GM12878 (cell line): ENCODE measurements at regions not wholly inside any gene's neighbourhood (a gene's known extent, or its start where the extent isn't known, plus 50 kb on each side); places are given as distances from the start of the nearest gene placed in this dataset.

ENCODE experiments used
- ATAC-seq: fragments of 200-7000 bp; cut with Tn5 transposase; 3 replicates; pipeline ENCODE4 v1.9.1; 2020; ENCODE audit warnings: mild to moderate bottlenecking, moderate library complexity
- BruUV-seq: library from RNA; stranded (reverse); fragments of 400-500 nt; replicated peaks from 2 replicates; lab custom pipeline; 2021; lab: Mats Ljungman, UMichigan
- CTCF ChIA-PET: fragments of 300-600 bp; sonication (Branson Sonifier 250); formaldehyde crosslinking; extraction: SDS; loops from one replicate; lab custom pipeline; 2021; ENCODE audit warnings: inconsistent platforms; lab: Yijun Ruan, JAX
- POLR2A ChIA-PET: fragments of 350-600 bp; formaldehyde crosslinking; extraction: SDS; loops from one replicate; lab custom pipeline; 2021; ENCODE audit warnings: inconsistent platforms; lab: Charles Lee
- RAD21 ChIA-PET: fragments of 300-600 bp; sonication (Branson Sonifier 250); formaldehyde crosslinking; loops from one replicate; lab custom pipeline; 2023; ENCODE audit warnings: antibody characterized with exemption; ENCODE audit not compliant: unreplicated experiment; lab: Charles Lee
- SMC1A ChIA-PET: fragments of 300-600 bp; sonication (Branson Sonifier 250); formaldehyde crosslinking; loops from one replicate; lab custom pipeline; 2023; ENCODE audit not compliant: unreplicated experiment, uncharacterized antibody; lab: Charles Lee
- DNase-seq: peaks from one replicate; pipeline ENCODE4 v3.0.0-alpha.2; 2011; ENCODE audit warnings: low read depth, low spot score
- FAIRE-seq: peaks from 3 replicates; lab custom pipeline; 2011; peaks lifted over from hg19 to GRCh38; lab: Jason Lieb, UNC
- H2AFZ ChIP-seq: 2 replicates; pipeline ENCODE4 v1.6.0; 2011; ENCODE audit warnings: low read depth, low read length, control low read depth; ENCODE audit not compliant: control insufficient read depth
- H3K27ac ChIP-seq: 2 replicates; pipeline ENCODE4 v1.5.1; 2011; ENCODE audit warnings: control low read depth; ENCODE audit not compliant: control insufficient read depth, insufficient read depth
- H3K27me3 ChIP-seq, 2 experiments: replicated peaks in 1 of 2; 2 replicates each; pipeline versions ENCODE4 v1.6.0 to v1.6.1; 2011; ENCODE audit warnings: low read length in 1 of 2; ENCODE audit not compliant: control insufficient read depth in 2 of 2, insufficient read depth in 2 of 2
- H3K36me3 ChIP-seq, 2 experiments: 2 replicates each; pipeline ENCODE4 v1.5.1; 2011; ENCODE audit warnings: low read length in 1 of 2; ENCODE audit not compliant: control insufficient read depth in 2 of 2, insufficient read depth in 2 of 2
- H3K4me1 ChIP-seq: 2 replicates; pipeline ENCODE4 v1.6.1; 2011; ENCODE audit warnings: mild to moderate bottlenecking, low read length, moderate library complexity, mixed read lengths; ENCODE audit not compliant: control insufficient read depth, insufficient read depth
- H3K4me2 ChIP-seq: 2 replicates; pipeline ENCODE4 v1.6.0; 2011; ENCODE audit warnings: control low read depth; ENCODE audit not compliant: control insufficient read depth, insufficient read depth
- H3K4me3 ChIP-seq: fragments of 200-600 bp; sonication (generic); 2 replicates; pipeline ENCODE4 v1.5.1; 2016
- H3K79me2 ChIP-seq: 2 replicates; pipeline ENCODE4 v1.6.0; 2011; ENCODE audit warnings: low read length; ENCODE audit not compliant: control insufficient read depth, insufficient read depth
- H3K9ac ChIP-seq: 2 replicates; pipeline ENCODE4 v1.8.0; 2011; ENCODE audit warnings: low read length, control low read depth, mixed read lengths; ENCODE audit not compliant: control insufficient read depth, insufficient read depth
- H3K9me3 ChIP-seq: replicated peaks from 3 replicates; pipeline ENCODE4 v1.5.1; 2011; ENCODE audit warnings: mild to moderate bottlenecking, low read length; ENCODE audit not compliant: control insufficient read depth, insufficient read depth
- H4K20me1 ChIP-seq: 2 replicates; pipeline ENCODE4 v1.6.0; 2011; ENCODE audit not compliant: control insufficient read depth, insufficient read depth
- EGR1 ChIP-seq, 2 experiments: IDR thresholded peaks; 1 replicate in 1 of 2; 2 replicates in 1 of 2; pipeline ENCODE4 v1.6.1; 2011 to 2012; ENCODE audit warnings: low read depth in 2 of 2, low read length in 2 of 2, borderline replicate concordance in 1 of 2, mild to moderate bottlenecking in 1 of 2, moderate library complexity in 1 of 2
- ETV6 ChIP-seq, 2 experiments: fragments of 450-650 bp in 1 of 2; IDR thresholded peaks in 1 of 2; conservative IDR thresholded peaks in 1 of 2; 2 replicates each; pipeline ENCODE4 v1.6.1; 2014; ENCODE audit warnings: antibody characterized with exemption in 1 of 2, borderline replicate concordance in 1 of 2, low read depth in 1 of 2, mild to moderate bottlenecking in 1 of 2, moderate library complexity in 1 of 2
- HDAC2 ChIP-seq: fragments of 200-600 bp; sonication (generic); IDR thresholded peaks from 2 replicates; pipeline ENCODE4 v1.6.1; 2017
- POLR2A ChIP-seq: IDR thresholded peaks from 2 replicates; pipeline ENCODE4 v1.6.1; 2011; ENCODE audit warnings: low read depth, mild to moderate bottlenecking, low read length
- RB1 ChIP-seq: fragments of 450-650 bp; formaldehyde crosslinking; IDR thresholded peaks from 2 replicates; pipeline ENCODE4 v1.6.1; 2017; ENCODE audit warnings: mild to moderate bottlenecking, borderline replicate concordance
- SMC3 ChIP-seq: IDR thresholded peaks from 2 replicates; pipeline ENCODE4 v1.6.1; 2011; ENCODE audit warnings: low read length, improper control_type of control experiment, borderline replicate concordance
- YBX1 ChIP-seq: fragments of 450-650 bp; IDR thresholded peaks from 2 replicates; pipeline ENCODE4 v1.6.1; 2016; ENCODE audit warnings: antibody characterized with exemption
- WGBS: methylation state at CpG from one replicate; pipeline ENCODE4 v1.1.6; 2016; ENCODE audit warnings: low lambda C conversion rate; ENCODE audit not compliant: insufficient replicate concordance, insufficient coverage; ENCODE audit errors: missing lambda C conversion rate; 5-methylcytosine and 5-hydroxymethylcytosine counted together
- in situ Hi-C: fragments of 300-500 bp; cut with MboI; formaldehyde crosslinking; loops from 9 replicates; pipeline ENCODE4 v1.14.3; 2018; ENCODE audit warnings: mixed read lengths
- intact Hi-C: fragments of 100-400 bp; cut with micrococcal nuclease; formaldehyde crosslinking; loops from one replicate; pipeline ENCODE4 v1.14.2; 2022; ENCODE audit not compliant: unreplicated experiment
- TF ChIP-seq, protein P1 (sequence below): fragments of 450-650 bp; IDR thresholded peaks from 2 replicates; pipeline ENCODE4 v1.6.1; 2016; ENCODE audit warnings: mild to moderate bottlenecking, moderate library complexity, borderline replicate concordance
- TF ChIP-seq, protein P2 (sequence below): fragments of 450-650 bp; IDR thresholded peaks from 2 replicates; pipeline ENCODE4 v1.6.1; 2017; ENCODE audit warnings: antibody characterized with exemption, mild to moderate bottlenecking, moderate library complexity
- TF ChIP-seq, protein P3 (sequence below): fragments of 450-650 bp; IDR thresholded peaks from 2 replicates; pipeline ENCODE4 v1.6.1; 2017; ENCODE audit warnings: mild to moderate bottlenecking, low read depth, inconsistent platforms; ENCODE audit not compliant: poor library complexity, severe bottlenecking
- TF ChIP-seq, protein P4 (sequence below), 3 experiments: IDR thresholded peaks in 2 of 3; conservative IDR thresholded peaks in 1 of 3; 2 replicates each; pipeline ENCODE4 v1.5.1; 2011; ENCODE audit warnings: low read depth in 3 of 3, low read length in 3 of 3, mild to moderate bottlenecking in 3 of 3, control low read depth in 2 of 3, moderate library complexity in 2 of 3, inconsistent platforms in 1 of 3, mixed read lengths in 1 of 3; ENCODE audit not compliant: control insufficient read depth in 2 of 3, insufficient read depth in 1 of 3; ENCODE audit errors: extremely low read depth in 1 of 3

DNA sequence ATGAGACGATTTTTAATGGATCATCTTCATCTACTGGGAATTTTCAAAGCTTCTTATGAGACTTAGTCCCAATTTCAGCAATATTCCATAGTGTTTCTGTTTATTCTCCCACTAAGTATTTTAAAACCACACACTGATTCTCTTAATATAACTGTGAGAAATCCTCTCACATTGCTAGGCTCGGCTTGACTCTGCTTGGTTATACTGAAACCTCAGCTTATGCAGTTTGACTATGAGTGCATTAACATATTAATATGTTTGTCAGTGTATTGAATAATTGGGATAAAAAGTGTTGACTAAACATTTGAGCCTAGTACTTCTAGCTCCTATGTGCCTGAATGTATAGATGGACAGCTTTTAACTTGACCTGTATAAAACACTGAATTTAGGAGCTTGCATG is 298.5 kb upstream of the IZUMO3 start (continued):
- TF ChIP-seq, protein P1, sequence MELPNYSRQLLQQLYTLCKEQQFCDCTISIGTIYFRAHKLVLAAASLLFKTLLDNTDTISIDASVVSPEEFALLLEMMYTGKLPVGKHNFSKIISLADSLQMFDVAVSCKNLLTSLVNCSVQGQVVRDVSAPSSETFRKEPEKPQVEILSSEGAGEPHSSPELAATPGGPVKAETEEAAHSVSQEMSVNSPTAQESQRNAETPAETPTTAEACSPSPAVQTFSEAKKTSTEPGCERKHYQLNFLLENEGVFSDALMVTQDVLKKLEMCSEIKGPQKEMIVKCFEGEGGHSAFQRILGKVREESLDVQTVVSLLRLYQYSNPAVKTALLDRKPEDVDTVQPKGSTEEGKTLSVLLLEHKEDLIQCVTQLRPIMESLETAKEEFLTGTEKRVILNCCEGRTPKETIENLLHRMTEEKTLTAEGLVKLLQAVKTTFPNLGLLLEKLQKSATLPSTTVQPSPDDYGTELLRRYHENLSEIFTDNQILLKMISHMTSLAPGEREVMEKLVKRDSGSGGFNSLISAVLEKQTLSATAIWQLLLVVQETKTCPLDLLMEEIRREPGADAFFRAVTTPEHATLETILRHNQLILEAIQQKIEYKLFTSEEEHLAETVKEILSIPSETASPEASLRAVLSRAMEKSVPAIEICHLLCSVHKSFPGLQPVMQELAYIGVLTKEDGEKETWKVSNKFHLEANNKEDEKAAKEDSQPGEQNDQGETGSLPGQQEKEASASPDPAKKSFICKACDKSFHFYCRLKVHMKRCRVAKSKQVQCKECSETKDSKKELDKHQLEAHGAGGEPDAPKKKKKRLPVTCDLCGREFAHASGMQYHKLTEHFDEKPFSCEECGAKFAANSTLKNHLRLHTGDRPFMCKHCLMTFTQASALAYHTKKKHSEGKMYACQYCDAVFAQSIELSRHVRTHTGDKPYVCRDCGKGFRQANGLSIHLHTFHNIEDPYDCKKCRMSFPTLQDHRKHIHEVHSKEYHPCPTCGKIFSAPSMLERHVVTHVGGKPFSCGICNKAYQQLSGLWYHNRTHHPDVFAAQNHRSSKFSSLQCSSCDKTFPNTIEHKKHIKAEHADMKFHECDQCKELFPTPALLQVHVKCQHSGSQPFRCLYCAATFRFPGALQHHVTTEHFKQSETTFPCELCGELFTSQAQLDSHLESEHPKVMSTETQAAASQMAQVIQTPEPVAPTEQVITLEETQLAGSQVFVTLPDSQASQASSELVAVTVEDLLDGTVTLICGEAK: no peak
- TF ChIP-seq POLR2A (no peak), HDAC2 (no peak)

DNA sequence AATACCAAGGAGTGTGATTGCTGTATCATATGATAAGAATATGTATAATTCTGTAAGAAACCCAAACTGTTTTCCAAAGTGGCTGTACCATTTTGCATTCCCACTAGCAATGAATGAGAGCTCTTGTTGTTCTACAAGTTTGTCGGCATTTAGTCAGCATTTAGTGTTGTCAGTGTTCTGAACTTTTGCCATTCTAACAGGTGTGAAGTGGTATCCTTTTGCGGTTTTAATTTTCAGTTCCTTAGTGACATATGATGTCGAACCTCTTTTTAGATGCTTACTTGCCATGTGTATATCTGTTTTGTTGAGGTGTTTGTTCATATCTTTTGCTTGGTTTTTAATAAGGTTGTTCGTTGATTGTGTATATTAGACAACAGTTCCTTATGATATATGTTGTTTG is 296.3 kb upstream of the IZUMO3 start:
- no peak overlapping the region for H3K4me3 ChIP-seq
- RAD21 ChIA-PET: no interaction called here
- TF ChIP-seq, protein P2, sequence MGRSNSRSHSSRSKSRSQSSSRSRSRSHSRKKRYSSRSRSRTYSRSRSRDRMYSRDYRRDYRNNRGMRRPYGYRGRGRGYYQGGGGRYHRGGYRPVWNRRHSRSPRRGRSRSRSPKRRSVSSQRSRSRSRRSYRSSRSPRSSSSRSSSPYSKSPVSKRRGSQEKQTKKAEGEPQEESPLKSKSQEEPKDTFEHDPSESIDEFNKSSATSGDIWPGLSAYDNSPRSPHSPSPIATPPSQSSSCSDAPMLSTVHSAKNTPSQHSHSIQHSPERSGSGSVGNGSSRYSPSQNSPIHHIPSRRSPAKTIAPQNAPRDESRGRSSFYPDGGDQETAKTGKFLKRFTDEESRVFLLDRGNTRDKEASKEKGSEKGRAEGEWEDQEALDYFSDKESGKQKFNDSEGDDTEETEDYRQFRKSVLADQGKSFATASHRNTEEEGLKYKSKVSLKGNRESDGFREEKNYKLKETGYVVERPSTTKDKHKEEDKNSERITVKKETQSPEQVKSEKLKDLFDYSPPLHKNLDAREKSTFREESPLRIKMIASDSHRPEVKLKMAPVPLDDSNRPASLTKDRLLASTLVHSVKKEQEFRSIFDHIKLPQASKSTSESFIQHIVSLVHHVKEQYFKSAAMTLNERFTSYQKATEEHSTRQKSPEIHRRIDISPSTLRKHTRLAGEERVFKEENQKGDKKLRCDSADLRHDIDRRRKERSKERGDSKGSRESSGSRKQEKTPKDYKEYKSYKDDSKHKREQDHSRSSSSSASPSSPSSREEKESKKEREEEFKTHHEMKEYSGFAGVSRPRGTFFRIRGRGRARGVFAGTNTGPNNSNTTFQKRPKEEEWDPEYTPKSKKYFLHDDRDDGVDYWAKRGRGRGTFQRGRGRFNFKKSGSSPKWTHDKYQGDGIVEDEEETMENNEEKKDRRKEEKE: no peak
- TF ChIP-seq RB1 (no peak), YBX1 (no peak), EGR1 (IDR thresholded peaks at IDR 0.05; ENCODE audit: borderline replicate concordance in 1 of 2, low read depth in 2 of 2, low read length in 2 of 2) (no peak), ETV6 (conservative IDR thresholded peaks at IDR 0.05 in 1 of 2, IDR thresholded peaks at IDR 0.05 in 1 of 2; ENCODE audit: borderline replicate concordance in 1 of 2, low read depth in 1 of 2) (no peak), SMC3 (no peak)
- TF ChIP-seq, protein P3, sequence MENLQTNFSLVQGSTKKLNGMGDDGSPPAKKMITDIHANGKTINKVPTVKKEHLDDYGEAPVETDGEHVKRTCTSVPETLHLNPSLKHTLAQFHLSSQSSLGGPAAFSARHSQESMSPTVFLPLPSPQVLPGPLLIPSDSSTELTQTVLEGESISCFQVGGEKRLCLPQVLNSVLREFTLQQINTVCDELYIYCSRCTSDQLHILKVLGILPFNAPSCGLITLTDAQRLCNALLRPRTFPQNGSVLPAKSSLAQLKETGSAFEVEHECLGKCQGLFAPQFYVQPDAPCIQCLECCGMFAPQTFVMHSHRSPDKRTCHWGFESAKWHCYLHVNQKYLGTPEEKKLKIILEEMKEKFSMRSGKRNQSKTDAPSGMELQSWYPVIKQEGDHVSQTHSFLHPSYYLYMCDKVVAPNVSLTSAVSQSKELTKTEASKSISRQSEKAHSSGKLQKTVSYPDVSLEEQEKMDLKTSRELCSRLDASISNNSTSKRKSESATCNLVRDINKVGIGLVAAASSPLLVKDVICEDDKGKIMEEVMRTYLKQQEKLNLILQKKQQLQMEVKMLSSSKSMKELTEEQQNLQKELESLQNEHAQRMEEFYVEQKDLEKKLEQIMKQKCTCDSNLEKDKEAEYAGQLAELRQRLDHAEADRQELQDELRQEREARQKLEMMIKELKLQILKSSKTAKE: no peak
- TF ChIP-seq, protein P4, sequence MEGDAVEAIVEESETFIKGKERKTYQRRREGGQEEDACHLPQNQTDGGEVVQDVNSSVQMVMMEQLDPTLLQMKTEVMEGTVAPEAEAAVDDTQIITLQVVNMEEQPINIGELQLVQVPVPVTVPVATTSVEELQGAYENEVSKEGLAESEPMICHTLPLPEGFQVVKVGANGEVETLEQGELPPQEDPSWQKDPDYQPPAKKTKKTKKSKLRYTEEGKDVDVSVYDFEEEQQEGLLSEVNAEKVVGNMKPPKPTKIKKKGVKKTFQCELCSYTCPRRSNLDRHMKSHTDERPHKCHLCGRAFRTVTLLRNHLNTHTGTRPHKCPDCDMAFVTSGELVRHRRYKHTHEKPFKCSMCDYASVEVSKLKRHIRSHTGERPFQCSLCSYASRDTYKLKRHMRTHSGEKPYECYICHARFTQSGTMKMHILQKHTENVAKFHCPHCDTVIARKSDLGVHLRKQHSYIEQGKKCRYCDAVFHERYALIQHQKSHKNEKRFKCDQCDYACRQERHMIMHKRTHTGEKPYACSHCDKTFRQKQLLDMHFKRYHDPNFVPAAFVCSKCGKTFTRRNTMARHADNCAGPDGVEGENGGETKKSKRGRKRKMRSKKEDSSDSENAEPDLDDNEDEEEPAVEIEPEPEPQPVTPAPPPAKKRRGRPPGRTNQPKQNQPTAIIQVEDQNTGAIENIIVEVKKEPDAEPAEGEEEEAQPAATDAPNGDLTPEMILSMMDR (IDR thresholded peaks at IDR 0.05 in 2 of 3, conservative IDR thresholded peaks at IDR 0.05 in 1 of 3; ENCODE audit: control insufficient read depth in 2 of 3, extremely low read depth in 1 of 3, insufficient read depth in 1 of 3, low read depth in 3 of 3, low read length in 3 of 3): no peak

More for the DNA sequence above, 296.3 kb upstream of the IZUMO3 start:
- DNase-seq (no peak), FAIRE-seq (no peak), ATAC-seq (peak; percentile 51)
- POLR2A ChIA-PET: no interaction called here
- Histone ChIP-seq H3K9me3 (no peaks in the 10 kb centered on the region), H3K9ac (no peak overlapping the region), H3K4me2 (no peak overlapping the region), H3K36me3 (no peaks in the 10 kb centered on the region), H3K27me3 (no peaks in the 10 kb centered on the region), H3K79me2 (no peaks in the 10 kb centered on the region), H2AFZ (no peak overlapping the region), H3K27ac (no peak overlapping the region), H3K4me1 (no peaks in the 10 kb centered on the region), H4K20me1 (no peaks in the 10 kb centered on the region)
- no TSS peak for BruUV-seq
- 40% methylated on average over 4 of the region's 4 CpGs for WGBS
- CTCF ChIA-PET: interaction anchor here (1.5 kb wide), 1 partner anchor 163 kb away, joined by 5 read pairs; no protein-coding TSS in a partner anchor
- in situ Hi-C loops (no loop called here), intact Hi-C loops (no loop called here)
- SMC1A ChIA-PET: no interaction called here
